Astrocyte of the cerebellum (primary cell): ENCODE measurements at regions not wholly inside any gene's neighbourhood (a gene's known extent, or its start where the extent isn't known, plus 50 kb on each side); places are given as distances from the start of the nearest gene placed in this dataset.

Experiments
- DNase-seq: peaks from one replicate; pipeline ENCODE4 v3.0.0-alpha.2; 2011; ENCODE audit warnings: low read depth
- H3K4me3 ChIP-seq: 2 replicates; pipeline ENCODE4 v1.5.1; 2011; ENCODE audit warnings: mild to moderate bottlenecking, low read depth, low read length, moderate library complexity
- CTCF ChIP-seq: IDR thresholded peaks from 2 replicates; pipeline ENCODE4 v1.5.1; 2012; ENCODE audit warnings: low read length, low read depth, moderate library complexity, mild to moderate bottlenecking; ENCODE audit errors: missing control alignments
- in situ Hi-C: cut with HindIII; loops from 2 replicates; pipeline ENCODE4 v1.10.0; 2017; ENCODE audit warnings: low sequenced_read_pairs

GRCh38 chr7:68748934-68749900 is 849.1 kb upstream of the AUTS2 start:
- no peak for DNase-seq
- H3K4me3 ChIP-seq, result no peak overlapping the region
- in situ Hi-C loops, result no loop called here
- TF ChIP-seq CTCF, result no peak

DNA sequence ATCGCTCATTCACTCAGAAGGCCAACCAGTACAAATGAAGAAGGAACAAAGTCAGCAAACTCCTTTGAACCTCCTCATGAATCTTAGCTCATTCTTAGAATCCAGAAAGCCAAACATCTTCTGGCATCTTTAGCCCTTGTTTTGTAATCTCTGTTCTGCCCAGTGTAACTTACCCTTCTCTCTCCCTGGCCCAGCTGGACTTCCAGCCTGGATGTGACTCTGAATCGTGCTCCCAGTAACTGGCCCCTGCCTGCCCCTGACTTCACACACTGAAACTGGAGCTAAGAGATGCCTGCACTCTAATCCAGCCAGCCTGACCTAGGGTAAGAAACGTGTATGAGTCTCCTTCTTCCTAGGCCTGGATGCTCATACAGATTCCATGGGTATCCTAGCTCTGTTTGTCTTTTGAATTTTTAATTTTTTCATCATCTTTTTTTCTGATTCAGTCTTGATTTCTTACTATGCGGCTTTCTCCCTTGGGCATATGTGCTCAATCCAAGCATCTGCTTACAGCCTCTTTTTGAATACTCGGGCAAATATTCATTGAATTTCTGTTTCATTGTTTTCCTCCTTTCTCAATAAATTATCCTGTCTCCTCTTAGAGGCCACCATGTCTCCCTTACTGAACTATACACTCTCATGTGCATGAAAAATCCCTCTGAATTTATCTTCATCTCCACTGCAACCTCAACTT is 845.6 kb upstream of the AUTS2 start:
- TF ChIP-seq CTCF, result no peak
- in situ Hi-C loops, result no loop called here

DNA sequence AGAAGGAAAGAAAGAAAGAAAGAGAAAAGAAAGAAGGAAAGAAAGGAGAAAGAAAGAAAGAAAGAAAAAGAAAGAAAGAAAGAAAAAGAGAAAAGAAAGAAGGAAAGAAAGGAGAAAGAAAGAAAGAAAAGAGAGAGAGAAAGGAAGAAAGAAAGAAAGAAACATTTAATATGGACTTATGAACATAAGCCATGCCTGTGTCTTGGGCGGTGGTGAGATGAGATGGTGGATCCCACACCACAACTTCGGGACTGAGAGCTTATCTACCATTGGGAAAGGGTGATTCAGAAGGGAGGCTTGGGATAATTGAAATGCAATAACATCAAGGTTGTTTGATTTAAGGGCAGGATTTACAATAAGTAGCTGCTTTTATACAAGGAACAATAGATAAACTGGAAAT is 843.9 kb upstream of the AUTS2 start:
- no peak for TF ChIP-seq CTCF
- H3K4me3 ChIP-seq, result no peak overlapping the region
- in situ Hi-C loops, result no loop called here
- DNase-seq, result no peak

More for the DNA sequence above, 845.6 kb upstream of the AUTS2 start:
- no peak for DNase-seq
- no peak overlapping the region for H3K4me3 ChIP-seq

GRCh38 chr7:68756986-68757495 is 841.2 kb upstream of the AUTS2 start:
- in situ Hi-C loops, result no loop called here
- TF ChIP-seq CTCF, result no peak
- no peak for DNase-seq
- no peak overlapping the region for H3K4me3 ChIP-seq

DNA sequence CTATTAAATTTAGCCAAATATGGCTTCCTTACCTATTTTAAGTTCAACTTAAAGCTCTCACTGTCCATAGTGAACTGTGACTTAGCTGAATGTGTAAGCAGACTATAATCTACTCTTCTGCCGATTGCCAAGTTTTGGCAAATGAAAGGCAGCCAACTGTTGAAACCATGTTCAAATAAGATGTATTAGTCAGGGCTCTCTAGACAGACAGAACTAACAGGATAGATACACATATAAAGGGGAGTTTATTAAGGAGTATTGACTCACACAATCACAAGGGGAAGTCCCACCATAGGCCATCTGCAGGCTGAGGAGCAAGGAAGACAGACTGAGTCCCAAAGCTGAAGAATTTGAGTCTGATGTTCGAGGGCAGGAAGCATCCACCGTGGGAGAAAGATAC is 837.7 kb upstream of the AUTS2 start:
- in situ Hi-C loops, result no loop called here
- H3K4me3 ChIP-seq, result no peak overlapping the region

More for the DNA sequence above, 837.7 kb upstream of the AUTS2 start:
- no peak for DNase-seq
- TF ChIP-seq CTCF, result no peak
